Transverse colon (tissue), 4 donors: ENCODE measurements at regions not wholly inside any gene's neighbourhood (a gene's known extent, or its start where the extent isn't known, plus 50 kb on each side); places are given as distances from the start of the nearest gene placed in this dataset.

Experiments
- CTCF ChIP-seq, 5 experiments: fragments of 200-600 bp in 3 of 5; fragments of 450-650 bp in 2 of 5; sonication (generic) in 3 of 5; IDR thresholded peaks; 1 replicate in 2 of 5; 2 replicates in 3 of 5; pipeline ENCODE4 v1.5.1; 2016 to 2017; ENCODE audit warnings: antibody characterized with exemption in 5 of 5, inconsistent platforms in 3 of 5, mild to moderate bottlenecking in 2 of 5, moderate library complexity in 1 of 5
- POLR2A ChIP-seq: fragments of 450-650 bp; IDR thresholded peaks from one replicate; pipeline ENCODE4 v1.6.1; 2016; ENCODE audit warnings: antibody characterized with exemption, mild to moderate bottlenecking, moderate library complexity
- POLR2AphosphoS5 ChIP-seq, 3 donors: sonication (generic); formaldehyde crosslinking; IDR thresholded peaks; one replicate each; pipeline ENCODE4 v1.6.1; 2016; ENCODE audit warnings: antibody characterized with exemption in 3 of 3

- TF ChIP-seq CTCF (IDR thresholded peaks at IDR 0.05) (no peak), POLR2A (no peak), POLR2AphosphoS5 (IDR thresholded peaks at IDR 0.05) (peak in 1 of 3 donors; percentile 11)
These were observed 107.0 kb upstream of the DST start for GRCh38 chr6:56749632-56750151.
